Cardiac fibroblast (primary cell): ENCODE measurements at regions not wholly inside any gene's neighbourhood (a gene's known extent, or its start where the extent isn't known, plus 50 kb on each side); places are given as distances from the start of the nearest gene placed in this dataset.
A peak's percentile ranks its signal among the peaks of the same experiment; 100 is the strongest.

Experiments used
- DNase-seq, 2 donors: peaks; one replicate each; pipeline versions ENCODE4 v3.0.0 to v3.0.0-alpha.2; 2010; ENCODE audit warnings: low read depth in 2 of 2
- H3K4me3 ChIP-seq, 2 donors: replicated peaks in 1 of 2; 1 replicate in 1 of 2; 2 replicates in 1 of 2; pipeline ENCODE4 v1.5.1; 2011; ENCODE audit warnings: low read depth in 2 of 2, low read length in 2 of 2, mild to moderate bottlenecking in 2 of 2, moderate library complexity in 1 of 2
- TF ChIP-seq, protein P1 (sequence below): IDR thresholded peaks from one replicate; pipeline ENCODE4 v1.5.1; 2011; ENCODE audit warnings: low read depth, mild to moderate bottlenecking, low read length, inconsistent platforms

DNA sequence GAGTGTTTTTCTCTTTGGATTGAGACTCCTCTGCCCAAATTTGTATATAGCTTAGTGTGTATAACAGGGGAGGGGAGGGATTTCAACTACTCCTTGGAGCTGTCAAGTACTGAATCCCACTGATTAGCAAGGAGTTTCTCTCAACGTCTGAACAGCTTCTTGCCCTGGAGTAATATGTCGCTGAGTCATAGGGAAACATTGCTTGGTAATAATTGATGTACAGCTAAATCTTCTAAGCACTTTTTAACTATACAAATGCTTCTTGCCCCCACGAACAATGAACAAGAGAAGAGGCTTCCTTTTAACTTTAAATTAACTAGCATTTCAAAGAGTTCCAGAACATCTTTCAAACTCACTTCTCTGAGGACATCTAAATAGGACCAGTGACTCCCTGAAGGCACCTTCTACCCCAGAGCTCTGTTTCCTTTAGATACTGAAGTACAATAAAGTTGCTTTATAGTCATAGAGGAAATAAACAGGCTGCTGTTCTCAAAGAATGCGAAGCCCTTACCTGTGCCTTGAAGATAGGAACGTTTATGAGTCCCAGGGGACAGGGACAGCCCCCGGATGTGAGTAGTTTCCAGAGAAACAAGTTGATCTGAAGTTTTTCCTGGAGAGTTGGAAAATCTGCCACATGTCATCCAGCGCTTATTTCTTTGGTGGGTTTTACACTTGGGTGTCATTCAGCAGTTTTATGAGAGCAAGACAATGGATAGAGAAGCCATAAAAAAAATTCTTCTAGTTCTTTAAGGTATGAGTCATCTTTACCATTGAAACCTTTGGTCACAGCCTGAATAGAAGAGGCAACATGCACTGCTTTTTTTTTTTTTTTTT is 462.5 kb upstream of the BTBD3 start:
- peak; percentile 63 to 82 for DNase-seq

DNA sequence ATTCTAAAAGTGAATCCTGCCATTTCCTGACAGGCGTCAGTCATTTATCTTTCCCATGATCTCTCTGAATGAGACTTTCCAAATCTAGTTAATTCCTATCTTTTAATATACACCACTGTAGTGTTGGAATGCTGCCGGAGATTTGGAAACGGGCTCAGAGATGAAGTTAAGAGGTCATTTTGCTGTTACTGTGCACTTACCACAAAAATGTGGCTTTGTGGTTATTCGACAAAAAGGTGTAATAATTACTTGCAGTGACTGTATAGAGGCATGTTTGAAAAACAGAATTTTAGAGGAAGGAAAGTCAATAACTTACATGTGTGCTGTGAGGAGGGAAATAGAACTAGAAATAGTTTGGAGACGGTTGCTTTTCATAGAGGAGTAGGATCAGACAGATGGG is 460.2 kb upstream of the BTBD3 start:
- H3K4me3 ChIP-seq, result no peak overlapping the region
- TF ChIP-seq, protein P1, sequence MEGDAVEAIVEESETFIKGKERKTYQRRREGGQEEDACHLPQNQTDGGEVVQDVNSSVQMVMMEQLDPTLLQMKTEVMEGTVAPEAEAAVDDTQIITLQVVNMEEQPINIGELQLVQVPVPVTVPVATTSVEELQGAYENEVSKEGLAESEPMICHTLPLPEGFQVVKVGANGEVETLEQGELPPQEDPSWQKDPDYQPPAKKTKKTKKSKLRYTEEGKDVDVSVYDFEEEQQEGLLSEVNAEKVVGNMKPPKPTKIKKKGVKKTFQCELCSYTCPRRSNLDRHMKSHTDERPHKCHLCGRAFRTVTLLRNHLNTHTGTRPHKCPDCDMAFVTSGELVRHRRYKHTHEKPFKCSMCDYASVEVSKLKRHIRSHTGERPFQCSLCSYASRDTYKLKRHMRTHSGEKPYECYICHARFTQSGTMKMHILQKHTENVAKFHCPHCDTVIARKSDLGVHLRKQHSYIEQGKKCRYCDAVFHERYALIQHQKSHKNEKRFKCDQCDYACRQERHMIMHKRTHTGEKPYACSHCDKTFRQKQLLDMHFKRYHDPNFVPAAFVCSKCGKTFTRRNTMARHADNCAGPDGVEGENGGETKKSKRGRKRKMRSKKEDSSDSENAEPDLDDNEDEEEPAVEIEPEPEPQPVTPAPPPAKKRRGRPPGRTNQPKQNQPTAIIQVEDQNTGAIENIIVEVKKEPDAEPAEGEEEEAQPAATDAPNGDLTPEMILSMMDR, result no peak
- peak in 1 of 2 donors; percentile 12 for DNase-seq

More for the DNA sequence above, 462.5 kb upstream of the BTBD3 start:
- TF ChIP-seq, protein P1, result no peak
- no peak overlapping the region for H3K4me3 ChIP-seq

DNA sequence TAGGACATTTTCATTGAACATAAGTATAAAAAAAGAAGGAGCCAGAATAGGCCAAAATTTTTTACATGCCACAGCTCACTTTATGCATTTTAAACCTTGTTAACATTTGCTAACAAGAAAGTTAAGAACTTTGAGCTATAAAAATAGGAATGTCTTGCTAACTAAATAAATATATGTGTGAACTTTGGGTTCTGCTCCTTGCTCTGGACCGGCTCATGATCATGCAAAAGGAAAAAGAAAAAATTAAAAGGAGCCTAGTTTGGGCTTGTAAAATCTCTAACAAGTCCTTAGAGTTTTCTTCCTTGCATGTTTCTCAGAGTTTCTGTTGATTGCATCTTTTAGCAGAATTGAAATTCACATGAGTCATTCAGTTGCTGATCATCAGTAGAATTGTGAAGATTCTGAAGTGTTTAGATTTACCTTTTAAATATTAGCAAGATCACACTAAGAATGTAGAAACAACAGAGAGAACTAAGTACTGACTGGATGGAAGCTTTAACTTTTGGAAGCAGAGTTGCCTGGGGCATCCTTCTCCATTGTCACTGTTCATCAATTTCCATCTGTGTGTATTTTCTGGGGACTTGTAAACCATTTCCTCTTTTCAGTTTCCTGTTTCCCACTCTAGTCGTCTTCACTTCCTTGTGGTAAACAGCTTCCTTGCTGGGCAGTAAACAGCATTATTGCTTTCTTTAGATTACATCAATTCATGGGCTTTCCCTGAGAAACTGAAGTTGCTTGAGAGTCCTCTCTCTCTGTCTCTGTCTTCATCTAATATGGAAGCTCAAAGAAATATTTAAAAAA is 458.4 kb upstream of the BTBD3 start:
- peak in 1 of 2 donors; percentile 32 for DNase-seq
- no peak overlapping the region for H3K4me3 ChIP-seq

DNA sequence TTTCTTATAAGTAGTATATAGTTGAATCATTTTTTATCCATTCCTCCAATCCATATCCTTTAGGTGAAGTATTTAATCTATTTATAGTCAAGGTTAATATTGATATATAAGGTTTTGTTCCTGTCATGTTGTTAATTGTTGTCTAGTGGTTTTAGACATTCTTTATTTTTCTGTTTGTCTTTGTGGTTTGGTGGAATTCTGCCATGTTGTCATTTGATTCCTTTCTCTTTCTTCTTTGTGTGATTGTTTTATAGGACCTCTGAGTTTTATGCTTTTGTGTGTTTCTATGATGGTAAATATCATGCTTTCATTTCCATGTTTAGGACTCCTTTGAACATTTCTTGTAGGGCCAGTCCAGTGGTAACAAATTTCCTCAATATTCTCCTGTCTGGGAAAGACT is 450.3 kb upstream of the BTBD3 start:
- DNase-seq, result no peak
- TF ChIP-seq, protein P1, result no peak
- H3K4me3 ChIP-seq, result no peak overlapping the region

More for the DNA sequence above, 458.4 kb upstream of the BTBD3 start:
- TF ChIP-seq, protein P1, result no peak

DNA sequence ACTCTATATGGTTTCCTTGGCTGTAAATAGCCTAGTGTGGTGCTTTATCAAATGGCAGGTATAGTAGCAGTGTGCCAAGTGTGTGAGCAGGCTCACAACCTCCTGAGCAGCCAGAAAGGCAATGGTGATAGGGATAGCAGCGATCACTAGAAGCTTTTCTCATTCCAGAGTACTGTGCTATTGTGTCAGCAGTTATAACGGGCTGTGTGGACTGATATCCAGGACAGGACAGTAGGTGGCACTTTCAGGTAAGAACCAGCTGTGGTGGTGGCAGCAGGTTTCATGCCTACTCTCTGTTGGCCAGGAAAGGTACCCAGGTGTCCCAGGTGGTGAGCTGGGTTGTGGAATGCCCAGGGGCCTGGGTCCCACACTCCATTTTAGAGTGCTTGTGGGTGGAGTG is 448.8 kb upstream of the BTBD3 start:
- H3K4me3 ChIP-seq, result no peak overlapping the region
- TF ChIP-seq, protein P1, result no peak

DNA sequence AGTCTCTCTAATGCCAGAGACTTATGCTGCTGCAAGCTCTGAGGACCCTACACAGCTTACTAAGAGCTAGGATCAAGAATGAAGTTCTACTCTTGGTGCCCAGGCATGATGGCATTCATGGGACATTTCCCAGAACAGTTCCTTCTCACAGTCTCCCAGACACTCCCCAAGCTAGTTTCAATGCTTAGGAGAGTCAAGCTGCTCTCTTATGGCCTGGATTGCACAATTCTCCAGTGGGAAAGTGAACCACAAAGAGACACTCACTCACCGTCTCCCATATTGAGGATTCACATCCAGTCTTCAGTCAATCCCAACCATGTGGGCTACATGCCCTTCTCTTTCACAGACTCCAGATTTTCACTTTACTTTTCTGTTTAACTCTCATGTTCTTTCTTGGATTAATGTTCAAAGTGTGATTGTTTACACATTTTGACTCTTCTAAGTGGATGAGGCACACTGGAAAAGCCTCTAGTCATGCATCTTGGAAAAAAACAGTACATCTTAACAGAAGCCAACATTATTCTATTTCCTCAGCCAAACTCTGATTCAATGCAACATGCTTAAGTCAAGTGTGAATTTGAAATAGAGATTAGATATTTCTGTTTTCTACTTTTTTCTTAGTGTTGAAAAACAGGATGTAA is 447.8 kb upstream of the BTBD3 start:
- DNase-seq, result peak in 1 of 2 donors; percentile 47
- TF ChIP-seq, protein P1, result no peak
- no peak overlapping the region for H3K4me3 ChIP-seq

More for the DNA sequence above, 448.8 kb upstream of the BTBD3 start:
- no peak for DNase-seq
